Heart left ventricle (tissue), 13 donors: ENCODE measurements at regions not wholly inside any gene's neighbourhood (a gene's known extent, or its start where the extent isn't known, plus 50 kb on each side); places are given as distances from the start of the nearest gene placed in this dataset.

Experiments
- POLR2A ChIP-seq, 2 donors: fragments of 450-650 bp; IDR thresholded peaks; one replicate each; pipeline ENCODE4 v1.6.1; 2017; ENCODE audit warnings: antibody characterized with exemption in 2 of 2, mild to moderate bottlenecking in 2 of 2, moderate library complexity in 2 of 2
- TF ChIP-seq, protein P1 (sequence below), 12 donors: fragments of 200-600 bp; sonication (generic) in 4 of 12; IDR thresholded peaks; one replicate each; pipeline versions ENCODE4 v1.5.0 to v1.8.0; 2018 to 2022; ENCODE audit warnings: antibody characterized with exemption in 12 of 12, mild to moderate bottlenecking in 5 of 12
- donor health status: ischemic (EF 13 %, LVEDD 7.1; RV severe dilation, severe dysfunction).
- donor health status: DM: no; HTN: yes; CAD: no.
- donor health status: DM: no; HTN: no; CAD: no.
- donor health status: ischemic (EF 25% LVEDD 6.9; RV normal size, moderate dysfunction).
- donor health status: ischemic (EF 25% LVEDD 5.7; RV mildly dilated, moderate dysfunction).
- donor health status: ischemic (EF 35%, LVEDD 5.7; RV mildly dilated, moderate dysfunction).
- donor health status: nonischemic (EF 11% LVEDD 7.7; RV severe dilation, severe dysfunction).
- donor health status: DM: yes; HTN: yes; CAD: no.
- donor health status: PGD.
- donor health status: ischemic (EF 29% LVEDD 5.4; RV normal size, mild dysfunction).
- donor health status: nonischemic (EF 23%, LVEDD 6.1; RV moderate dilation, normal function).

- no peak for TF ChIP-seq POLR2A (IDR thresholded peaks at IDR 0.05)
- TF ChIP-seq, protein P1, sequence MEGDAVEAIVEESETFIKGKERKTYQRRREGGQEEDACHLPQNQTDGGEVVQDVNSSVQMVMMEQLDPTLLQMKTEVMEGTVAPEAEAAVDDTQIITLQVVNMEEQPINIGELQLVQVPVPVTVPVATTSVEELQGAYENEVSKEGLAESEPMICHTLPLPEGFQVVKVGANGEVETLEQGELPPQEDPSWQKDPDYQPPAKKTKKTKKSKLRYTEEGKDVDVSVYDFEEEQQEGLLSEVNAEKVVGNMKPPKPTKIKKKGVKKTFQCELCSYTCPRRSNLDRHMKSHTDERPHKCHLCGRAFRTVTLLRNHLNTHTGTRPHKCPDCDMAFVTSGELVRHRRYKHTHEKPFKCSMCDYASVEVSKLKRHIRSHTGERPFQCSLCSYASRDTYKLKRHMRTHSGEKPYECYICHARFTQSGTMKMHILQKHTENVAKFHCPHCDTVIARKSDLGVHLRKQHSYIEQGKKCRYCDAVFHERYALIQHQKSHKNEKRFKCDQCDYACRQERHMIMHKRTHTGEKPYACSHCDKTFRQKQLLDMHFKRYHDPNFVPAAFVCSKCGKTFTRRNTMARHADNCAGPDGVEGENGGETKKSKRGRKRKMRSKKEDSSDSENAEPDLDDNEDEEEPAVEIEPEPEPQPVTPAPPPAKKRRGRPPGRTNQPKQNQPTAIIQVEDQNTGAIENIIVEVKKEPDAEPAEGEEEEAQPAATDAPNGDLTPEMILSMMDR (IDR thresholded peaks at IDR 0.05): no peak
Measured at GRCh38 chr13:44153496-44153895, 220.1 kb upstream of the SERP2 start.
